ENCODE measurements at regions not wholly inside any gene's neighbourhood (a gene's known extent, or its start where the extent isn't known, plus 50 kb on each side); places are given as distances from the start of the nearest gene placed in this dataset.

DNA sequence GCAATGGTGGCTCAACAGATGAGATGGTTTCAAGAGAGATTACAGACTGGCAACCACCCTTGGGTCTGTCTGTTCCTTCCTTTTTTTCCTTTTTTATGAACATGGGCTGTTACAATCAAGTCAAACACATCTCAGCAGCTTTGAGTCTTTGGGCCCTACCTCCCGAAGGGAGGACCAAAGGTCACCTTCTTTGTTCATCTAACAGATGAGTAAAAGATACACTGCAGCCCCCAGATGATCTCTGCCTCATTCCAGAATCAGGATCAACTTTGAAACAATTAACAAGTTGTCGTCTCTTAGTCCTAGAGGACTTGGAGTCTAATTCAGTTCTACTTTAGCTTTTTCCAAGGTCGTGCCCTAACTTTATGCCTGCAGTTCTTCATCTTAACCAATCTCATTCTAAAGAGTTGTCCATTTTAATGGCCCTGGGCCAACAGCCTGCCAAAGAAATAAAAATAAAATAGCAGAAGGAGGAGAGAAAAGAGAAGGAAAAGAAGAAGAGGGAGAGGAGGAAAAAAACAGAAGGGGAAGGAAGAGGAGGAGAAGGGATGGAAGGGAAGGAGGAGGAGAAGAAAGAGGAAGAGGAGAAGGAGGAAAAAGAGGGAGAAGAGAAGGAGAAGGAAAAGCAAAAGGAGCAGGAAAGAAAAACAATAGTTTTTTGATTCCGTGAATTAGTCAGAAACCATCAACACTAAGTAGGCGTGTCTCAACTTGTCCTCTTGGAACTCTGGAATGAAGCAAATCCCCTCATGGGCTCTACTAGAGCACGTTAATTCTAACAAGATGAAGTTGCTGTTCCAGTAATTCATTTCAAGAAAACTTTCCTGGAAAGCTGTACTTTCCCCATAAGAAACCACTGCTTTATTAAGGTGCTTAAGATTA, 281.2 kb downstream of the FOXO1 start:
- 84 to 88% methylated on average over 6 of the region's 6 CpGs for WGBS, 2 donors
- Histone ChIP-seq H3K9me3 (no peaks in the 10 kb centered on the region), H3K36me3 (no peaks in the 10 kb centered on the region), H3K27me3 (no peaks in the 10 kb centered on the region), H3K4me1 (peaks cover 0 to 6% (median 0%) of the 10 kb centered on the region in 9 donors), H3K4me3 (no peak overlapping the region), H3K27ac (no peak overlapping the region)
- intact Hi-C loops (cut with DNase I), result no loop called here
- TF ChIP-seq, protein P1, sequence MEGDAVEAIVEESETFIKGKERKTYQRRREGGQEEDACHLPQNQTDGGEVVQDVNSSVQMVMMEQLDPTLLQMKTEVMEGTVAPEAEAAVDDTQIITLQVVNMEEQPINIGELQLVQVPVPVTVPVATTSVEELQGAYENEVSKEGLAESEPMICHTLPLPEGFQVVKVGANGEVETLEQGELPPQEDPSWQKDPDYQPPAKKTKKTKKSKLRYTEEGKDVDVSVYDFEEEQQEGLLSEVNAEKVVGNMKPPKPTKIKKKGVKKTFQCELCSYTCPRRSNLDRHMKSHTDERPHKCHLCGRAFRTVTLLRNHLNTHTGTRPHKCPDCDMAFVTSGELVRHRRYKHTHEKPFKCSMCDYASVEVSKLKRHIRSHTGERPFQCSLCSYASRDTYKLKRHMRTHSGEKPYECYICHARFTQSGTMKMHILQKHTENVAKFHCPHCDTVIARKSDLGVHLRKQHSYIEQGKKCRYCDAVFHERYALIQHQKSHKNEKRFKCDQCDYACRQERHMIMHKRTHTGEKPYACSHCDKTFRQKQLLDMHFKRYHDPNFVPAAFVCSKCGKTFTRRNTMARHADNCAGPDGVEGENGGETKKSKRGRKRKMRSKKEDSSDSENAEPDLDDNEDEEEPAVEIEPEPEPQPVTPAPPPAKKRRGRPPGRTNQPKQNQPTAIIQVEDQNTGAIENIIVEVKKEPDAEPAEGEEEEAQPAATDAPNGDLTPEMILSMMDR (IDR thresholded peaks at IDR 0.05), result no peak
- DNase-seq (no peak), ATAC-seq (no peak)

DNA sequence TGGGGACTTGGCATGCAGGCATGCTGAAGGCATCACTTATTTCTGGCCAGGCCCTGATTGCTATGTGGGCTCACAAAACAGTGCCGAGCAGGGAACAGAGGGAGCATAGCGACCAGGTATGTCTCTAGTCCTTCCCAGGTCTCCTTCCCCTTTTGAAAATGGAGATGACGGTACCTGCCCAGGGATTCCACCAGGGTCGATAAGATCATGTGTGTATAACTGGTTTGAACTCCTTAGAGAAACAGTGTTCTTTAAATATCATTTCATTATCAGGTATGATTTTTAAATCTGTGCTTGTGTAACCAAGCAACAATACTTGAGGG, 280.6 kb downstream of the FOXO1 start:
- H3K4me3 ChIP-seq, result no peak overlapping the region
- TF ChIP-seq, protein P1 (IDR thresholded peaks at IDR 0.05), result no peak

DNA sequence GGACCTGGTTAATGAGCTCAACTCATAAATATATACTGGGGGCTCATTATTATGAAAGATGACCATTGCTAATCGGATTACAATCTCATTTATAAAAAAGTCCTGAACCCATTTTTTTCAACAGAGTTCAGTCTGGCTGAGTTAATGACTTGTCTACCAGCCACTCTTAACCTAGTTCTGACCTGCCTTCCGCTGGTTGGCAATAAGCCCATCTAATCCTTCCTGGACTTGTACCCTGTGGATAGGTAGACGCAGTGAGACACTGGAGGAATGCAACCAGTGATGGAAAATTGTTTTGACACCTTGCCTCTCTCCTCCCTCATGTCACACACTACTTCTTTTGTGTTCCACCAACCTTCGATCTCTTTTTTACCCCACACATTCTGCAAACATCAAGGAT, 279.9 kb downstream of the FOXO1 start:
- H3K9me3 ChIP-seq, result no peaks in the 10 kb centered on the region
- intact Hi-C loops (cut with DNase I), result no loop called here
- peaks cover 0 to 6% (median 0%) of the 10 kb centered on the region in 9 donors for H3K4me1 ChIP-seq
- H3K27me3 ChIP-seq, result no peaks in the 10 kb centered on the region
- 90 to 98% methylated on average over 4 of the region's 4 CpGs for WGBS, 2 donors
- TF ChIP-seq, protein P1 (IDR thresholded peaks at IDR 0.05), result no peak
- ATAC-seq (no peak), DNase-seq (no peak)
- H3K27ac ChIP-seq, result no peak overlapping the region
- H3K4me3 ChIP-seq, result no peak overlapping the region
- no peaks in the 10 kb centered on the region for H3K36me3 ChIP-seq

More for the DNA sequence above, 280.6 kb downstream of the FOXO1 start:
- Histone ChIP-seq H3K4me1 (peaks cover 0 to 6% (median 0%) of the 10 kb centered on the region in 9 donors), H3K9me3 (no peaks in the 10 kb centered on the region), H3K36me3 (no peaks in the 10 kb centered on the region), H3K27ac (no peak overlapping the region), H3K27me3 (no peaks in the 10 kb centered on the region)
- WGBS, 2 donors, result 95 to 97% methylated on average over 4 of the region's 4 CpGs
- DNase-seq (no peak), ATAC-seq (no peak)
- intact Hi-C loops (cut with DNase I), result no loop called here

DNA sequence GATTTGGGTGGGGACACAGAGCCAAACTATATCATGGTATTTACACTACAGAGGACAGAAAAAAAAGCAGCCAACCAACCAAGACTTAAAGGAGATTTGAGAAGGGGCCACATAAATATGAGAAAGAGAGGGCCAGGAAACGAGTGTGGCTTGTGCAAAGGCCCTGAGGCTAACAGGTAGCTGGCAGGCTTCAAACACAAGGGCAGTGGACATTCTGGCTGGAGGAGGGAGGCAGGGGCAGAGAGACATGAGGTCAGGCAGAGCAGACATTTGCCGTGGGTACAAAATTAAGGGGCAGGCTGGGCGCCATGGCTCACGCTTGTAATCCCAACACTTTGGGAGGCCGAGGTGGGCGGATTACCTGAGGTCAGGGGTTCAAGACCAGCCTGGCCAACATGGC, 278.7 kb downstream of the FOXO1 start:
- ATAC-seq (no peak), DNase-seq (no peak)
- Histone ChIP-seq H3K36me3 (no peaks in the 10 kb centered on the region), H3K27me3 (no peaks in the 10 kb centered on the region), H3K4me3 (no peak overlapping the region), H3K27ac (peak overlapping the region in 1 of 10 donors; percentile 86), H3K9me3 (no peaks in the 10 kb centered on the region), H3K4me1 (peaks cover 0 to 6% (median 0%) of the 10 kb centered on the region in 9 donors)
- 91 to 98% methylated on average over 6 of the region's 6 CpGs for WGBS, 2 donors
- intact Hi-C loops (cut with DNase I), result no loop called here
- TF ChIP-seq, protein P1 (IDR thresholded peaks at IDR 0.05), result no peak

Measured in heart right ventricle (tissue), 16 donors.